HG02870 (cell line): ENCODE measurements at regions not wholly inside any gene's neighbourhood (a gene's known extent, or its start where the extent isn't known, plus 50 kb on each side); places are given as distances from the start of the nearest gene placed in this dataset.
A peak's percentile ranks its signal among the peaks of the same experiment; 100 is the strongest.

ENCODE experiments used
- ATAC-seq: cut with Tn5 transposase; IDR thresholded peaks from one replicate; pipeline ENCODE4 v1.9.1; 2021; ENCODE audit warnings: mild to moderate bottlenecking, moderate library complexity; ENCODE audit not compliant: unreplicated experiment

DNA sequence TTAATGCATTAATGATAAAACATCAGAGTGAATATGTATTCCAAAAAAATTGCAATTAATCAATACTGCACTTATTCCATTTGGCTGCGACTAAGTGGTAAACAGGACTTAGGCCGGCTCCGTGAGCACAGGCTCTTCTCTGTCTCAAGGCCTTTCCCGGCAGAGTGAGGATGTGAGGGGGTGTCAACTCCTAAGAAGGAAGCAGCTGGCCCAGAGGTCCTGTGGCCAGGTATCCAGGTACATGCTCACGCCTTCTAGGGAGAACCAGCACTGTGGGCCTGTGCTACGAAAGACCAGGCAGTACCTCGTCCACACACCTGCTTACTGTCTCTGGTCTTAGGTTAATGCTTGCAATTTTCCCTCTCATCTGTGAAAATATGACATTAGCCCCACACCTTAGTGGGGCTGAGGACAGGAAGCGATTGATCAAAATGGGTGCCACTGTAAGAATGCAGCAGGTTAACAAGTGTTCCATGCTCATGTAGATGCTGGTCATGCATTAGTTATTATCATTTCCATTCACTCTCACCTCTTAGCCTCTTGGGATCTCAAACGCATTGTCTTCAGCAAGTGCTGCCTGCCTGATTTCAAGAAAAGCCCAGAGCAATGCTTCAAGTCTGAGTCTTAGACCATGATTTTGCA lies 175.3 kb downstream of the ABHD5 start:
- ATAC-seq, result no peak

GRCh38 chr3:43866529-43867353 lies 176.0 kb downstream of the ABHD5 start:
- ATAC-seq, result no peak

- ATAC-seq, result no peak
These were observed 176.8 kb downstream of the ABHD5 start for GRCh38 chr3:43867436-43868072.

DNA sequence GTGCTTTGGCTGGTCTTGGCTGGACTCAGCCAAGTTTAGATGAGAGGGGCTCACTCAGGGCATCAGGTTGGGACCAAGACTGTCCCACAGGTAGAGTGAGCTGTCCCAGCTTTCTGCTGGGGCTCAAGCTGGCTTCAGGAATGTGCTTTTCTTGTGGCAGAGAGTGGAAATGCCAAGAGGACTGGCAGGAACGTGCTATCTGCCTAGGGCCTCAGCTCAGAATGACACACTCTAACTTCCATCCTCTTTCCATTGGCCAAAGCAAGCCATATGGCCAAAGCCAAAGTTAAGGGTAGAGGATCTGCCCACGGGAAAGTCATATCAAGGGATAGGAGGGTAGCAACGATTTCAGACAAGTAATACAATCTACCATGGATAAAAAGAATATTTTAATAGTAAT lies 178.8 kb downstream of the ABHD5 start:
- no peak for ATAC-seq

DNA sequence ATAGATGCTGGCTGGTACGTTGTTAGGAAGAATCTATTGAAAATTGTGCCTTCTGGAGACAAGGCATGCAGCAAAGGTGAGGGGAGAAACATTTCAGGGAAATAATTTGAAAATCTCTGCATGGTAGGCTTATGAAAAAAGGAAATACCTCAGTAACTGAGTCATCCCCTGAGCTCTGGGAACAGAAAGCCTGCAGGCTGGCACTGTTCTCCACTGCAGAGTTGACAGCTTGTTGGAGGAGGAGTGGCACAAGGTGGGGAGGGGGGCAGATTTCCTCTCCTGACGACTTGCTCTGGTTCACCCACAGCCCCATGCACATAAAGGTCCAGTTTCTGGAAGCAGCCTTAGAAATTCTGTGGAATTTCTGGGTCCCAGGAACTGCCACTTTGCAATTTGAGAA lies 179.4 kb downstream of the ABHD5 start:
- ATAC-seq, result no peak

GRCh38 chr3:43870844-43871626 lies 180.3 kb downstream of the ABHD5 start:
- ATAC-seq, result no peak

GRCh38 chr3:43871627-43872245 lies 181.0 kb downstream of the ABHD5 start:
- no peak for ATAC-seq

DNA sequence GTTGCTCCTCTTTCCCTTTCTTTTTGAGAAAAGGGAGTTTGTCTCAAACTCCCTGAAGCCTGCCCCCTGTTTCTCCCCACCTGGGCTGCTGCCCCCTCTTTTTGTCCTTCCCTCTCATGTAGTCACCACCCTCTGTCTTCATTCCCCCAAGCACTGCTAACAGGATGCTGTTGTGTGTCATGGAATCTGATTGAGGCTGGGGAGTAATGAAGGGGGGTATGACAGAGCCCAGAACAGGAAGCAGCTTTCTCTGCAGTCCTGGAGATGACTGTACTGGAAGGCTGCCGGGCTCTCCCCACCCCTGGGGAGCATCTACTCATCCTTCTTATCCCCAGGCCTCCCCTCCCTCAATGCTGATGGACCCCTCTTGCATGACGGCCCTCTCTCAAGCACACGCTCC lies 181.6 kb downstream of the ABHD5 start:
- no peak for ATAC-seq

GRCh38 chr3:43872901-43873300 lies 182.2 kb downstream of the ABHD5 start:
- ATAC-seq, result no peak

DNA sequence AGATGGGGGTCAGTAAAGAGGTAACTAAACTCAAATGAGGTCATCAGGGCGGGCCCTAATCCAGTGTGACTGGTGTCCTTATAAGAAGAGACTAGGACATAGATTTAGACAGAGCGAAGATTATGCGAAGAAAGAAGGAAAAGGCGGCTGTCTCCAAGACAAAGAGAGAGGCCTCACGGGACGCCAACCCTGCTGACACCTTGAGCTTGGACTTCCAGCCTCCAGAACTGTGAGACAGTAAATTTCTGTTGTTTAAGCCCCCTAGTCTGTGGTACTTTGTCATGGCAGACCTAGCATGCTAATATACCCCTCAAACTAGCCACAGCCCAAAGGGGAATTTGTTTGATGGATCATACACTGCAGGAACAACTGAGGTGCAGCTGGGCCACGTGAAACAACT lies 183.0 kb downstream of the ABHD5 start:
- ATAC-seq, result no peak

DNA sequence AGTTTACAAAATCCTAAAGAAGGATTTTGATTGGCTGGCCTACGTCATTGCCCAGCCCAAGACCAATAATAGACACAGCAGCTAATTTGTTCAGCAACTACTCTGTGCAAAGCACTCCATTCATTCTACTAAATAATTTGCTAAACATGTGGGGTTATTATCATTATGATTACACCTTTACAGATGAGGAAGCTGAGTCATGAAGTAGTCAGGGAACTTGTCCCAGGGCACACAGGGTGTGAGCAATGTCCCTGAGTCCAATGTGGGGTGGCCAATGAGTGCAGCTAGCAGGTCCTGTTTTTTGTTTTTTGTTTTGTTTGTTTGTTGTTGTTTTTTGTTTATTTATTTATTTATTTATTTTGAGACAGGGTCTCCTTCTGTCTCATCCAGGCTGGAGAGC lies 183.6 kb downstream of the ABHD5 start:
- ATAC-seq, result no peak

DNA sequence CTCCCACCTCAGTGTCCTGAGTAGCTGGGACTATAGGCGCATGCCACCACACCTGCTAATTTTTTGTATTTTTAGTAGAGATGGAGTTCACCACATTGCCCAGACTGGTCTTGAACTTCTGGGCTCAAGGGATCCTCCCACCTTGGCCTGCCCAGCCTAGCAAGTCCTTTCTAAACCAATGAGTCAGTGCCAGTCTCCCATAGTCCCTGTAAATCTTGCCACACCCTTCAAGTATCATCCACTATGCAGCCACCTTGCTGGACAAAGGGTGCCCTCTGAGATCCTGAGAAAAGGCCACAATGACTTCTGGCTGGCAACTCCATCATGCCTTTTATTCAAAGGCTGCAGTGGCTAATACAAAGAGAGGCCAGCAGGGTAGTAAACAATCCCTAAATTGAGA lies 184.0 kb downstream of the ABHD5 start:
- no peak for ATAC-seq

- ATAC-seq, result no peak
These were observed 185.9 kb downstream of the ABHD5 start for GRCh38 chr3:43876648-43877047.

DNA sequence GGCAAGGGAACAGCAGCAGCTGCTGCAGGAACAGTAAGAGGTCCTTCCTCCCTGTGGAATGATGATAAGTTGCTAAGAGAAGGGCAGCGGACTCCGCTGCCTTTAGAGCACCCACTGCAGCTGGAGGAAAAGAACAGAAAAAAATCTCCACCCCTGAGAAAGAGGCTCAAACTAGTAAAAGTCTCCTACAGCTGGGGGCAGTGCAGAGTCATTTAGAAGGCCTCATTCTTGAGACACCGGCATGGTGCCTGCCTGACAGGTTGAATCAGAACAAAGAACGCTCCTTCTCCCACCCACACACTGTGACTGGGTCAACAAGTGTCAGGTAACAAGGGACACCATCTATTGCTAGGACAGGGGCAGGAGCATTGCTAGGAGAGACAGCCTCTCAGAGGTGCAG lies 188.4 kb downstream of the ABHD5 start:
- ATAC-seq, result peak; percentile 58

DNA sequence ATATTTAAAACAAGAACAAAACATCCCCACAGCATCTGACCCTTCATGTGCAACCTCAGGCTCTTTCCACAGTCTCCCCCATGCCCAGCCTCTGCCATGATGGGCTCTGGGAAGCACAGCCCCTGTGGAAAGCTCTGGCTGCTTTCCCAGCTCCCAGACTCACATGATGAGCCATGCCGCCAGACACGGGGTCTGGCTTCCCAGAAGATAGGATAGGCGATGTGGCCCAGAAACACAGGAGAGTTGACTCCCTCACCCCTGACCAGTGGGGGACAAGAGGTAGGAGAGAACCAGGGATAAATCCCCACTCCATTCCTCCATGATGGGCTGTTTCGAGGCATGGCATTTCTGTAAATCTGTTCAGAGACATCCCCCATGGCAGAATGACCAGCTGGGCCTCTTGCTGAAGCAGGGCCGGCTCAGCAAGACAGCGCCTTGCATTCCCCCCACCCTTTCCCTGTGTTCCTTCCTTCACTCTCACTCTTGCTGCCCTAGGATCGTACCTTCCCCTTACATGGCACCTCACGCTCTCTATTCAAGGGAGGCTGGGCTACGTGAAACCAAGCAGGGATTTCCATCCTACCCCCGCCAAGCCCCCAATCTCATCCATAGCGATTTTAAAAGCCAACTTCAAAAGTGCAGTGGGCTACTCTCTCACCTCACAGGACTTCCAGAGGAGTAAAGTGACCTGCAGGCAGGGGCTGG lies 192.4 kb downstream of the ABHD5 start:
- ATAC-seq, result no peak

DNA sequence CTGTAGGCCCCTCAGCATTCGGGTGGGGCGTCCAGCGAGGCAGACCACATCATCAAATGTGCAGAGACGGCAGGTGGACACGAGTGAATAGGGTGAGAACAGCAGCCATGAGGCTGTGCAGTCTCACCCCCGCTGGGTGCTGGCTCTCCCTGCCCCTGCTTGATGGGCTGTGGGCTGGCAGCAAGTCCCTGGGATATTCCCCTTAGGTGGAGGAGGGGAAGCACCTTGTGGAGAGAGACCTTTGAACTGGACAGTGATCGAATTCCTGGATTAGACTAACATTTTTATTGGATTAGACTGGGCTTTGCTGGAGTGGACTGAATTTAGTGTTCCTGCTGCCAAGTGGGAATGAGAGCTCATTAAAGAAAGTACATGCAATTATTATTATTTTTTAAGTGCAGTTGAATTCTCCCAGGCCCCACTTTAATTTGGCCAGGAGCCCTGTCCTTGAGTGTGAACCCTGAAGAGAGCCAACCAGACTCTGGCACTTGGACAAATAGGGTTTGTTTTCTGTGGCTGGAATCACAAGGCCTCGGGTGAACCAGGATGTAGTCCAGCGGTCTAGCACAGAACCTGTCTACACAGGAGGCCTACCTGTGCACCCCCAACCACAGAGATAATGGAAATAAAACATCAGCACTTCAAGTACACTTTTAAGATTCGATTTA lies 193.1 kb downstream of the ABHD5 start:
- ATAC-seq, result no peak

GRCh38 chr3:43884581-43884980 lies 193.8 kb downstream of the ABHD5 start:
- ATAC-seq, result no peak

DNA sequence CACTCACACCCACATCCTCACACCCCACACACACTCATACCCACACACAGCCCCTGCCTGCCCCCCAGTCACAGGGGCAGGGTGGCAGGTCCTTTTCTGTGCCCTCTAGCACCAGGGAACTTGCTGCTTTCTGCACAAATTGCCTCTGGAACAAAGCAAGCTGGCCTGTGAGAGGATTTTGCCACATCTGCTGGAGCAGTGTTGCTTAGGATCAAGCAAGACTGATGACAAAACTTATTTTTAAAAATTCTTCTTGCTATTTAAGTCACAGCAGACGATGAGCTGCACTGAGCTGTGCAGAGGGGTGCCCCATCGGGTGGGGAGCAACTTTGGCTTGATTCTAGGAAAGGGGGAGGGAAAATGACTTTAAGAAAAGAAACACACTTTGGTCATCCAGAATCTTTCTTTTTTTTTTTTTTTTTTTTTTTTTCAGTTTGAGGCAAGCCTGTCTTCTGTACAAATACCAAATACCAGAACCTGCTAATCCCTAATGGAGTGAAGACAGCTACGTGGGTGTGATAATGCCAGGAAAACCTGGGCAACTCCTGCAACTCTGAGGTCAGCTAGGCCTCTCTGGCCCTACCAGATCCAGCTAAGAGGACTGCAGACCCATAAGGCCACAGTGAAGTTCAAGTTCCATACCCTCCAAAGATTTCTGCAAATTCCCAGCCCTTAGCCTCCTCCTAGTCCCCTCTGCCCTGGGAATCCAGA lies 195.3 kb downstream of the ABHD5 start:
- ATAC-seq, result no peak

- ATAC-seq, result no peak
These were observed 201.3 kb downstream of the ABHD5 start for GRCh38 chr3:43892061-43892460.
